CD4-positive, alpha-beta T cell treated with Interleukin-4 for 4 hours (primary cell): ENCODE measurements at regions not wholly inside any gene's neighbourhood (a gene's known extent, or its start where the extent isn't known, plus 50 kb on each side); places are given as distances from the start of the nearest gene placed in this dataset.
"Not testable (repeated sequence)": the region's sequence is repeated elsewhere in the genome, so short reads cannot be mapped to it uniquely, and the experiment has no call there.

Experiments
- DNase-seq: peaks from one replicate; pipeline ENCODE4 v3.0.0-alpha.2; 2020

DNA sequence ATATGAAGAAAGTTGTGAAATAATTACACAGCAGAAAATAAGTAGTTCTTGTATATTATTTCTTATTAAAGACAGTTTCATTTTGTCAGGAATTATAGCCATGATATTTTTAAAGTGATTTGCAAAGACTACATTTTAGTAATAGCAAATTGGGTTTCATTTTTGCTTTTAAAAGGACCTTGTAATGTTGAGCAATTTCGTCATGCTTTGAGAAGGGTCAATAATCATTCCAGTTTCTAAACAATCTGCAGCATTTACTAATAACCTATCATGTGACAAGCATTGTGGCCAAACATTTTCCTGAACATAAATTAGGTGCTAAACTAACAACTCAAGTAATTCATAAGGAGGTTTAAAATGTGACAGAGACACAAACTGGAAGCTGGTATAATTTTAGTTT, 214.4 kb upstream of the CBLB start:
- no peak for DNase-seq

DNA sequence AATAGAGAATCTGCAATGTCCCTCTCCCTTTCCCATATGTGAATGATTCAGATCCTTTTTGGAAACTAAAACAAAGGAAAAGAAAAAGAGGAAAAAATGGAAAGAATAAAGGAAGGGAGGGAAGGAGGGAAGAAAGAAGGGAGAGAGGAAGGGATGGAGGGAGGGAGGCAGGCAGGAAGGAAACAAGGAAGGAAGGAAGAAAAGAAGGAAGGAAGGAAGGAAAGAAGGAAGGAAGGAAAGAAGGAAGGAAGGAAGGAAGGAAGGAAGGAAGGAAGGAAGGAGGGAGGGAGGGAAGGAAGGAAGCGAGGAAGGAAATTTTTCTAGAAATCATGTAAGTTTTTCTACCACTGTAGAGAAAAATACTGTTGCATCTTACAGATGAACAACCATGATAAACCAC, 215.0 kb upstream of the CBLB start:
- no peak for DNase-seq

DNA sequence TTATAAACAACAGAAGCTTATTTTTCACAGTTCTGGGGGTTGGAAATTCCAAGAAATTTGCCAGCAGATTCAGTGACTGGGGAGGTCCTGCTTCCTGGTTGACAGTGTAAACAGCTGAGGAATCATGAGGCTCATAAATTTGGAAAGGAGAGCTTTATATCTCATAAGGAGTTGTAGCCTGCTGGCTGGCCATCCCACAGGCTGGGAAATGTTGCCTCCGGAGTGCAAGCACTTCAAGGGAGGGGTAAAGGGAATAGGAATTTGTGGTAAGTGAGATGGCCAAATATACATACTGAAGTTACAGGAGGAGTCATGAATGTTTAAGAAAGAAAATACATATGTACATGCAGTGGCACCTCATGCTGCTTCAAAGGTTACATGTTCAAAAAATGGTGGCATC, 217.2 kb upstream of the CBLB start:
- no peak for DNase-seq

DNA sequence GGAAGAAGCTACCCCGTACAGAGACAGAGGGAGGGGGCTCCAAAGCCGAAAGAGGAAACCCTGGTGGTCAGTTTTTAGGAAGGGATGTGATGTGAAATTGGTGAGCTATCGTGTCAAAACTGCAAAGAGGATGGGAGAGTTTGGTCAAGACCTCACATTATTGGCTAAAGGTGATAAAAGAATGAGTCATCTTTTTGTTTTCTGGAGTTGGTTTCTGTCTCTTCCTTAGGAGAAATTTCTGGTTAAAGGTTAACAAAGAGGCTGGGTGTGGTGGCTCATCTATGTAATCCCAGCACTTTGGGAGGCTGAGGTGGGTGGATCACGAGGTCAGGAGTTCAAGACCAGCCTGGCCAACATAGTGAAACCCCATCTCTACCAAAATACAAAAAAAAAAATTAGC, 217.8 kb upstream of the CBLB start:
- DNase-seq: no peak

DNA sequence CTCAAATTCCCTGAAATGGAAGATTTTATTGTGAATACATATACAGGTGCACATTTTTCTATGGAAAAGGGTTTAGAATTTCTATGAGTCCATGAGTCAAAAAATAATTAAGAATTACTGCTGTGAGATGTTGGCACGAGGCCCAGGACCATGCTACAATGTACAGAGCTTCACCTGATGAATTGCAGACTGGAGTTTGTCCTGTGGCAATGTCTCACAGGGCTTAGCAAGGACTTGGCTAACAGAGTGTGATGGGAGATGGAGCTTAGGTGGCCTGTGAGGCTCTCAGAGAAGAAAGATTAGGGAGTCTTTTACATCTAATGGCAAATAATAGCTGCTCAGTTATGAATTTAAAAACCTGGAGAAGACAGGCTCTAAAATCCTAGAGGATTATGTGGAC, 219.5 kb upstream of the CBLB start:
- DNase-seq: no peak

DNA sequence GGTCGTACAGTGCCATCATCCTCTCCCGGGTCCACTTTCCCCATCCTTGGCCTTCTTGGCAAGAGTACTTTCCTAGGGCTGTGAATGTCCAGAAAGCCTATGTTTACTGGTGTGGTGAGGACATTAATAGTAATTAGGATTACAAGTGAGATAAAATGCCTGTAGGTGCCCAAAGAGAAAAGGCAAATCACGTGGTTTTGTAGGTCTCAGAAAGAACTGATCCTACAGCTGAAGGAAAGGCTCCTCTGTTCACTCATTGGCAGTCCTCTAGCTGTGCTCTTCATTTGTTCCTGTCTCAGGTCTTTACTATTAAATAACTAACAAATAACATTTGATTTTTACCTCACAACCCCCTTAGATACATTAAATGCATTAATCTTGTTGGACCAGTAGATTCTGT, 220.1 kb upstream of the CBLB start:
- no peak for DNase-seq

DNA sequence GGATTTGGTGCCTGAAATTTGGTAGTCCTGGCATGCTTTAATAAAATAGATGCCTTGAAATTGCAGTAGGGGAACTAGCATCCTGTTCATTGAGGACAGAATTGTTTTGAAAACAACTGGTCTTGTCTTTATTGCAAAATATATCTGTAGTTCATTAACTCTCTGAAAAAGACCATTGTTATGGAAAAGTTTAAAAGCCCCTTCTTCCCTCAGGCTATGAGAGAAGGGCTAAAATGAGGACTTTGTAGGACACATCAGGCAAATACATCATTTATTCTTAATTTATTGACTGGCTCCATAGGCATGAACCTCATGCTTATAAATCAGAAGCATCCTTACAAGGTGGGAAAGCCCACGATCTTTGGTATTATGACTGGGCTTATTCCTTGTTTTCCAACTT, 221.0 kb upstream of the CBLB start:
- DNase-seq: no peak

DNA sequence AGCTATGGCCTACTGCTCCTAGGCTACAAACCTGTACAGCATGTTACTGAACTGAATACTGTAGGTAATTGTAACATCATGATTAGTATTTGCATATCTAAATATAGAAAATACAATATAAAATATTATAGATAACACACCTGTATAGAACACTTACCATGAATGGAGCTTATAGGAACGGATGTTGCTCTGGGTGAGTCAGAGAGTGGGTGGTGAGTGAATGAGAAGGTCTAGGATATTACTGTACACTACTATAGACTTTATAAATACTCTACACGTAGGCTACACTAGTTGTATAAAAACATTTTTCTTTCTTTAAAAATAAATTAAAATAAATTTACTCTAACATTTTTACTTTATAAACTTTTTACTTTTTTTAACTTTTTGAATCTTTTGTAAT, 224.0 kb upstream of the CBLB start:
- no peak for DNase-seq

DNA sequence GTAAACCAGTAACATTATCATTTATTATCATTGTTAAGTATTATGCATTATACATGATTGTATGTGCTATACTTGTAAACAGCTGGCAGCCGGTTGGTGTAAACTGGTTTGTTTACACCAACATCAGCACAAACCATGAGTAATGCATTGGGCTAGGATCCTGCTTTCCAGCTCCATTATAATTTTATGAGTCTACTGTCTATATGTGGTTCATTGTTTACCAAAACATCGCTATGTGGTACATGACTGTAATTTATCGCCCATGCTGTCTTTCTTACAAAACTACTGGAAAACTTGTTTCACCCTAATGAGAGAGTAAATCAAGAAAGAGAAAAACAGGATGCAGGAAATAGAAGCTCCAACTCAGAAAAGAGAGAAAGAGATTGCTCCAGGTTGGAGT, 224.8 kb upstream of the CBLB start:
- DNase-seq: no peak

DNA sequence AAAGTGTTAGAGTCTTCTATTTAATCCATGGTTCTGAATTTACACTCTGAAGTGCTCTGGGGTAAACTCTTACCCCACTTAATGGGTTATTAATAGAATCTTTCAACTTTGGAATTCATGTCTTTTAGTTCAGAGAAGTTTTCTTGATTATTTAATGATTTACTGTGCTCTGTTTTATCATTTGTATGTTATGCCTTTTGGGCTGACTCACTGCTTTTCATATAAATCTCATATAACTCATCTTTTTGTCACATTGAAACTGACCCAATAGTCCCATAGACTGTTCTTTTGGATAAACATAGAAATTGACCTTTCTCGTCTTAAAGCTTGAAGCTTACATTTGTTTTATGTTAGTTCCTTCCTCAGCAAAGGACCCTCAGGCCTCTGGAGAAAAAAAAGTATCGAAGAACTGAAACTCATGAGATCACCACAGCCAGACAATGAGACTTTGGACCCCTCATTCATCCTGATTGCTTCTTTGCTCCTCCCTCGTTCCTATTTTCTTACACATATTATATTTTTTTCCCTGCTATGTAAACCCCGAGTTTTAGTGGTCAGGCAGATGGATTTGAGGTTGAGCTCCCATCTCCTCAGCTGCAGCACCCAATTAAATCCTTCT, 229.1 kb upstream of the CBLB start:
- DNase-seq: no peak

DNA sequence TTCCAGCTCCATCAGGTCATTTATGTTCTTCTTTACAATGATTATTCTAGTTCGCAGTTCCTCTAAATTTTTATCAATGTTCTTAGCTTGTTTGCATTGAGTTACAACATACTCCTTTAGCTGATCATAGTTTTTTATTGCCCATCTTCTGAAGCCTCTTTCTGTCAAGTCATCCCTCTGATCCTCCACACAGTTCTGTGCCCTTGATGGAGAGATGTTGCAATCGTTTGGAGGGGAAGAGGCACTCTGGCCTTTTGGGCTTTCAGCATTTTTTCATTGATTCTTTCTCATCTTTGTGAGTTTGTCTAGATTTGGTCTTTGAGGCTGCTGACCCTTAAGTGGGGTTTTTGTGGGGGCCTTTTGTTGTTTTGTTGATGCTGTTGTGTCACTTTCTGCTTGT, 234.6 kb upstream of the CBLB start:
- no peak for DNase-seq

DNA sequence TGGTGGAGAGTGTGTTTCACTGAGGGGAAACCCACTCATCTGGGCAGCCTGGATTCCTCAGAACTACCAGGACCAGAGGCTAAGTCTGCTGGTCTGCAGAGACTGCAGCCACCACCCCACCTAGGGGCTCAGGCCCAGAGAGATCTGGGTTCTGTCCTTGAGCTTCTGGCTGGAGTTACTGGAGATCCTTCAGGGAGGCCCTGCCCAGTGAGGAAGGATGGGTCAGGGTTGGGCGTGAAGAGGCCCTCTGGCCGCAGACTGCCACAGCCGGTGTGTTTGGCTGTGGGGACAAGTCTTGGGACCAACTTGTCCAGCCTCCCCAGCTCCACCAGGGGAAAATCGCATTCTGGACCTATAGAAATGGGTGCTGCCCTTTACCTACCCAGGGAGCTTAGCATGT, 235.3 kb upstream of the CBLB start:
- DNase-seq: no peak

DNA sequence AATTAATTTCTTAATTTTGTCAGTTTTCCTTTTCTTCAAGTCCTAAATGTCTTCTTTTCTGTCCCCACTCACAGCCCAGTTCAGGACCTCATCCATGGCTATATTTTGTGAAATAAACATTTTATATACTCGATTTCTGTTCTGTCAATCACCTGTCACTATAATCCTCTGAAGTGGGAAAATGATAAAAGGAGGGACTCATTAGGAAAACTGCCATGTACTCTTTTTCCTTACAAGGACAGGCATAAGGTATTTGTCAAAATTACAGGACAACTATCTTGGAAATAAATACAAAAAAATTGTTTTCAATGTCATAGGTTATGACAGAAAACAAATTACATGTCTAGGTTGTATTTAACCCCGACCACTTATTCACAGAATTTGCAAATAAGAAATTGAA, 240.1 kb upstream of the CBLB start:
- DNase-seq: no peak

DNA sequence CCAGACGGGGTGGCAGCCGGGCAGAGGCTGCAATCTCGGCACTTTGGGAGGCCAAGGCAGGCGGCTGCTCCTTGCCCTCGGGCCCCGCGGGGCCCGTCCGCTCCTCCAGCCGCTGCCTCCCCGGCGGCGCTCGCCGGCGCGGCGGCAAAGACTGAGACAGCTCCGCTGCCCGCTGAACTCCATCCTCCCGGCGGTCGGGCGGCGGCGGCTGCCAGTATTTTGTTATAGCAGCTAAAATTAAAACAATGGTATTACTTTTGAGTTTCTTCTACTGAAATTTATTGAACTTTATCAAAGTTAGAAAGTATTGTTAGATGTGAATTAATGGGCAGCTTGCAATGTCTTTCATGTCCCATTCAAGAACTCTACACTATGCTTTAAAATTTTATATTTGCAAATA, 243.7 kb upstream of the CBLB start:
- not testable (repeated sequence) for DNase-seq

DNA sequence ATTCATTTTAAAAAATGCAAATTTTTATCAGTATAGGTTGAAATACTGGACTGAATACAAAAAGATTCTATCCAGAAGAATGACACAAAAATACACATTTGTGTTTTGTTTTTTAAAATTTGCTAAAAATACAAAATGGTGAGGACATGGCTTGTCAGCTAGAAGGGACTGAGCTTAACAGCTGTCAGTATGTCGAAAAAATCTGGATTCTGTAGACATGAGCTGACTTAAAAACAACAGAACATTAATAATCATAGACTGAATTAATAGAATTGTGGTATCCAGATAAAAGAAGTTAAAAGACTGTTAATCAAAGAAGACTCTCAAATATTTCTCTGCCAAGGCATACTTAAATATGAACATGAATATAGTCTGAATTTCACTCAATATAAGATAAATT, 244.9 kb upstream of the CBLB start:
- no peak for DNase-seq

DNA sequence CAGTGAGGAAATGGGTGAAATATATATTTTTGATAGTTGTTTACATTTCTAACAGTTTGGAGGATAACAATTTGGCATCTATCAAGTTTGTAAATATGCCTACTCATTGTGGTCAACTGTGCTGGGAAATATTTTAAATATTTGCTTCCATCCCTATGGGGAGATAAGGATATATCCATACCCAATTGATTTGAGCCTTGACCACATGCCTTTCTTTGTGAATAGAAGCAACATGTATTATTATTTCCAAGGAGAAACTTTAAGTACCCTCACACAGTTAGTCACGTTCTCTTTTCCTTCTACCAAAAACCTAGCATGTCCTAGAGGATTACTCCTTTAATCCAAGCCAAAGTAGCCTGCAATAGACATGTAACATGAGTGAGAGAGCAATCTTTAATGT, 245.4 kb upstream of the CBLB start:
- no peak for DNase-seq

DNA sequence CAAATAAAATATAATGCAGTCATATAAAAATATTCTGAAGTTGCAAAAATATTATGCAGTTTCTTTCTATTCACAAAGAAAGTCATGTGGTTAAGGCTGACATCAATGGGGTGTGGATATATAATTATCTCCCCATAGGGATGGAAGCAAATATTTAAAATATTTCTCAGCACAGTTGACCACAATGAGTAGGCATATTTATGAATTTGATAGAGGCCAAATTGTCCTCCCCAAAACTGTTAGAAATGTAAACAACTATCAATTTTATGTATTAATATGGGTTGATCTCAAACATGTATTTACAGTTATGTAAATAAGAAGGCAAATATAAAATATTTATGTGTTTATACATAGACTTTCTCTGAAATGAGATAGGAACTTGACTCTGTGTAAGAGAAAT, 246.0 kb upstream of the CBLB start:
- no peak for DNase-seq

DNA sequence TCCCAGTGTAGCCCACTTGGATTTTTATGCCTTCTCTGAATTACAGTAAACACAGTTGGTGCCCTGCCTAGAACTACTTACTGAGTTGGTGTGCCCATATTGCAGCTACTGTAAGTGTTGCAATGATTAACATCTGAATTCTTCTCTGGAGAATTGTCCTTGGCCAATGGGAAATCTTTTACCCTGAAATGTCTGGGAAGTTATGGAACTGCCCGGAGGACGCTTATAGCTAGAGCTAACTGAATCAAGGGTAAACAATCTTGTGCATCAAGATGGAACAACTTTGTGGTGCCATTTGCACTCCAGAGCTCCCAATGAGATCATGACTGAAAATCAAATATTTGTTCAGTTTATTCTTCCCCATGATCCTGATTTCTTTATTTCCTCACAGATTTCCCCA, 246.7 kb upstream of the CBLB start:
- DNase-seq: no peak

DNA sequence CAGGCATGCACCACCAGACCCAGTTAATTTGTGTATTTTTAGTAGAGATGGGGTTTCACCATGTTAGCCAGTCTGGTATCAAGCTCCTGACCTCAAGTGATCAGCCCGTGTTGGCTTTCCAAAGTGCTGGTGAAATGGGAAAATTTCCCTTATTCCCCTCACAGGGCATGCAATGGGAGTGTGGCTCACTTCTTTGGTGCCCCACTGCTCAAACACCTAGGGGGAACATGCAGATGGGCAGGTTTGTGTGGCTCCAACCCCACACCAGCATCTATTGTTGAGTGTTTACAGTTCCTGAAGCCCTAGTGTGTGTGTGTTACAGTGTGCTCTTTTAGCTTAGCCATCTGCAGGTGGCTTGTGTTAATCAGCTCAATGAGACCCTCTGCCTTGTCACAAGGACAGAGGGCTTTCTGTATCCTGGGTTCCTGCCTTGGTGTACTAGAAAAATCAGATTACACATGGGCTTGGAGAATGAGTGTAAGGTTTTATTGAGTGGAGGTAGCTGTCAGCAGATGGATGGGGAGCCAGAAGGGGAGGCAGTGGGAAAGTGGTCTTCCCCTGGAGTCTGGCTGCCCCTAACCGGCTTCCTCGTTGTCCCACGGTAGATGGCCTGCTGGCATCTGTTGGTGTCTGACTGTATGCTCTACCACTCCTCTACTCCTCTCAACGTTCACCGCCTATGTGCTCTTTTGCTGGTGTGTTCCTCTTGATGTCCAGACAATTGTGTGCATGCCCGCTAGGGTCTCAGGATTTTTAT, 248.1 kb upstream of the CBLB start:
- DNase-seq: no peak

DNA sequence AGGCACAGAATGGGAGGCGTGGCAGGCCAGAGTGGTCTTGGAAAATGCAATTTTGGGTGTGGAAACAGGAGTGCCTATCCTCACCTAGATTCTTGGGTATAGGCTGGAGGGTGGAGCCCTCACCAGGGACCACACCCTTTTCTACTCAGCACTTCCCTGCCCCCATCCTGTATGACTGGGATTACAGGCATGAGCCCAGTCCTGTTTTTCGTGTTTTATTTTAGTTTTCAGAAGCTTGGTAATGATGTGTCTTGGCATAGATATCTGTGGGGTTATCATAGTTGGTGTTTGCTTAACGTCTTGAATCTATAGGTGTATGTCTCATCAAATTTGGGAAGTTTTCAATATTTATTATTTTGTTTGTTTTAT, 248.7 kb upstream of the CBLB start:
- no peak for DNase-seq

DNA sequence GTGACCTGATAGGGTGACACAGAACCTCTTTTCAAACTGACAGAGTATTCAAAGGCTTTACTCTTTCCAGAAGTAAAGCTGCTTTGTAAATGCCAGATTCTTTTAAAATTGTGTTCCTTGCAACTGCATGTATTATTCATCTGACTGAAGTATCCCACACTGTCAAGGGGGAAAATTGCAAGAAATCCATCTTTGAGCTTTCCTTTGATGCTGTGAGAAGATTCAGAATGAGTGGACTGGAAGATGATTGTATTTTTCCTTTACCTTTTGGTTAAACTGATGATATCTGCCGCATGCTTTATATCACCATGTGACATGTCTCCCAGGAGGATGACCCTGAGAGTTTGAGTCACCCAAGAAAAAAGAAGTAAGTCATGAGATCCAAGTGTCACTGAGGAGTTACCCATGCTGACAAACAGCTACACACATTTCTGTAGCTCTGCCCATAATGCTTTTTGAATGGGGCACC, 250.8 kb upstream of the CBLB start:
- DNase-seq: no peak

DNA sequence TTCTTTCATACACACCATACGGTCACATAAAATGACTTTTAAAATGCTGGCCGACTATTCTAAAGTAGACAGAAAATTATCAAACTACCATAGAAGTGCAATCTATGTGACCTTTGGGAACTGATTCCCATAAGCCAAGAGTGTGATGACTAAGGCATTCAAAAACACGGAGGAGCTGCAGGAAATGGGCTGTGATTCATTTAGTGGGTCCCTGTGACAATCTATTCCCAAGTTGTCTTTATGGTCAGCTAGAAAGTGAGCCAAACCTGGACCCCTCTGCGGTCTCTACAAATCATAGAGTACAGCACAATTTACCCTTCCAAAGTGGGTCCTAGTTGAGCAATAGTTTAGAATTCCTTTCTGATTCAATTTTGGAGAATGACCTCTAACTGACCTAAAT, 251.5 kb upstream of the CBLB start:
- DNase-seq: no peak

DNA sequence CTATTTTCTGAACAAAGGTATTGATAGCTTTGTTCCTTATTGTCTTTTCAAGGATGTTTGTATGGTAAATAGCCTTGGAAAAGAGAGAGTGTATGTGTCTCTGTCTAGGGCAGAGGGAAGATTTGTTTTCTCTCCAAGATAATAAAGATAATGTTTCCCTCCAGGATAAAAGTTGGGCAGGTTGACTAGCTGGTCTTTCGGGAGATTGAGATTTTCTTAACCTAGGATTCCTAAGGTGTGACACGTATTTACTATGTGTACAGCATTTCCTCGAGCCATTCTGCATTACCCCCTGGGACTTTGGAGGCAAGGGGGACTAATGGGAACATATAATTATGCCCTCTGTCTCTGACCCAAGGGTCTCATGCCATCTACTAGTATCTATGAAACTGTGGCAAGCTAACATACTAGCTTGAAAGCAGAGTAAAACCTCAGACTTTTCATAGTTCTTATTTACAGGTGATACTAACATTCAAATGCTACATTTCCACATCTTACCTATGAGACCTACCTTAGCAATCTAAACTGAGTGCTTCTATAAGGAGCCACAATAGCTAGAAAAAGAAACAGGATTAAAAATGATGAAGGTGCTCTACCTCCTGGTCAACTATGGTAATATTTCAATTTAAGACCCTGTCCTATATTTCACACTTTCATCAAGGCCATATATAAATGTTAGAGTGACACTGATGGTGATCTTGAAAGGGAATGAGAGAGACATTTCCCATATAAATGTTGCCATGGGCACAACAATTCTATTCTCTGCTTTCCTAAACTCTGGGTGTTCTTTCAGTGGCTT, 252.9 kb upstream of the CBLB start:
- no peak for DNase-seq

DNA sequence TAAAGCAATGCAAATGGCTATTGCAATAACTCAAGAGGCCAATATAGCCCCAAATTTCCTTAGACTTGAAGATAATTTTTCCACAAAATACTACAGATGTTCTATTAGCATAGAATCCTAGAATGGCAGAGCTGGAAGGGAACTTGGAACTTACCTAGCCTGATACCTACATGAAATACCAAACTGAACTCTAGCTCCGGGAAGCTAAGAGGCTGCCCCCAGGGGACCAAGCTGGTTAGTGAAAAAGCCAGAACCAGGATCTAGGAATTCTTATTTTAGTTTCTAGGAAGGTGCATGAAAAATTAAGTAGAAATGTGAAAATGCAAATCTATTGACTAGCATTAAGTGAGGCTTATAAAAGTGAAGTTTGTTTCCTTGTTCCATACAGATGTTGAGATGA, 256.0 kb upstream of the CBLB start:
- no peak for DNase-seq
